Psoas muscle (tissue), 7 donors: ENCODE measurements at regions not wholly inside any gene's neighbourhood (a gene's known extent, or its start where the extent isn't known, plus 50 kb on each side); places are given as distances from the start of the nearest gene placed in this dataset.

Experiments
- ATAC-seq, 4 donors: fragments of 200-7000 bp; cut with Tn5 transposase; one replicate each; pipeline ENCODE4 v1.9.1; 2020; ENCODE audit warnings: moderate library complexity in 3 of 4, mild to moderate bottlenecking in 2 of 4
- DNase-seq, 2 donors: peaks; one replicate each; pipeline ENCODE4 v3.0.0-alpha.2; 2020
- H3K27ac ChIP-seq: fragments of 200-600 bp; one replicate; pipeline ENCODE4 v1.8.0; 2022
- H3K27me3 ChIP-seq, 3 donors: fragments of 200-600 bp in 1 of 3; one replicate each; pipeline versions ENCODE4 v1.6.1 to v1.8.0; 2013 to 2022; ENCODE audit warnings: low read length in 2 of 3, mild to moderate bottlenecking in 2 of 3, moderate library complexity in 1 of 3; ENCODE audit not compliant: insufficient read depth in 3 of 3
- H3K36me3 ChIP-seq, 2 donors: fragments of 200-600 bp in 1 of 2; one replicate each; pipeline versions ENCODE4 v1.6.1 to v1.8.0; 2013 to 2022; ENCODE audit warnings: low read depth in 1 of 2, mild to moderate bottlenecking in 1 of 2, moderate library complexity in 1 of 2; ENCODE audit not compliant: insufficient read depth in 1 of 2
- H3K4me1 ChIP-seq: fragments of 200-600 bp; one replicate; pipeline ENCODE4 v1.8.0; 2022
- H3K4me3 ChIP-seq: fragments of 200-600 bp; one replicate; pipeline ENCODE4 v1.8.0; 2022; ENCODE audit warnings: mild to moderate bottlenecking
- H3K9me3 ChIP-seq: fragments of 200-600 bp; one replicate; pipeline ENCODE4 v1.8.0; 2022
- CTCF ChIP-seq: fragments of 200-600 bp; IDR thresholded peaks from one replicate; pipeline ENCODE4 v1.8.0; 2022; ENCODE audit warnings: antibody characterized with exemption
- whole genome bisulfite sequencing, 3 donors: extraction: QIAGEN DNeasy Blood & Tissue Kit; methylation state at CpG; one replicate each; pipeline versions ENCODE4 v1.1.6 to v1.1.7; 2013; 5-methylcytosine and 5-hydroxymethylcytosine counted together
- intact Hi-C, 2 donors: fragments of 100-400 bp; cut with DNase I; formaldehyde crosslinking; loops; one replicate each; pipeline versions ENCODE4 v1.11.0 to v1.14.2; 2022
- donor health status: healthy with polysubstance abuse.
- donor health status: DM: no; HTN: no; CAD: no; lungs with moderate emphysema.
- donor health status: Bipolar disorder and iron deficiency.
- donor health status: healthy.
- donor health status: DM: yes; HTN: yes; CAD: no.
- donor health status: DM: no; HTN: no; CAD: no.
- donor health status: DM: yes; HTN: yes; CAD: no.

- no peak for TF ChIP-seq CTCF
- Histone ChIP-seq H3K27me3 (peaks cover 0 to 6% (median under 1%) of the 10 kb centered on the region in 3 donors), H3K36me3 (no peaks in the 10 kb centered on the region), H3K27ac (no peak overlapping the region), H3K9me3 (no peaks in the 10 kb centered on the region), H3K4me1 (no peaks in the 10 kb centered on the region), H3K4me3 (no peak overlapping the region)
- 74 to 83% (median 78%) methylated on average over 5 of the region's 5 CpGs for WGBS, 3 donors
- DNase-seq (no peak), ATAC-seq (no peak)
- intact Hi-C loops: no loop called here
Observed at GRCh38 chr14:96631030-96631429, 128.8 kb downstream of the PAPOLA start.

GRCh38 chr14:96631621-96632362, 129.6 kb downstream of the PAPOLA start:
- ATAC-seq (no peak), DNase-seq (no peak)
- no peaks in the 10 kb centered on the region for H3K4me1 ChIP-seq
- H3K4me3 ChIP-seq: no peak overlapping the region
- H3K9me3 ChIP-seq: no peaks in the 10 kb centered on the region
- intact Hi-C loops: no loop called here
- no peak overlapping the region for H3K27ac ChIP-seq
- no peak for TF ChIP-seq CTCF
- 80 to 84% (median 83%) methylated on average over 16 to 17 of the region's 17 CpGs for WGBS, 3 donors
- no peaks in the 10 kb centered on the region for H3K36me3 ChIP-seq
- H3K27me3 ChIP-seq: peaks cover 0 to 3% (median 0%) of the 10 kb centered on the region in 3 donors

GRCh38 chr14:96632363-96632758, 130.2 kb downstream of the PAPOLA start:
- DNase-seq (no peak), ATAC-seq (no peak)
- peaks cover 0 to 3% (median 0%) of the 10 kb centered on the region in 3 donors for H3K27me3 ChIP-seq
- H3K9me3 ChIP-seq: no peaks in the 10 kb centered on the region
- H3K4me1 ChIP-seq: no peaks in the 10 kb centered on the region
- H3K36me3 ChIP-seq: no peaks in the 10 kb centered on the region
- no peak for TF ChIP-seq CTCF
- H3K4me3 ChIP-seq: no peak overlapping the region
- no peak overlapping the region for H3K27ac ChIP-seq
- 67 to 81% (median 76%) methylated on average over 8 of the region's 8 CpGs for WGBS, 3 donors
- intact Hi-C loops: no loop called here

GRCh38 chr14:96633096-96633495, 130.9 kb downstream of the PAPOLA start:
- ATAC-seq: no peak
- Histone ChIP-seq H3K4me3 (no peak overlapping the region), H3K36me3 (no peaks in the 10 kb centered on the region), H3K4me1 (no peaks in the 10 kb centered on the region), H3K9me3 (no peaks in the 10 kb centered on the region), H3K27me3 (peaks cover 0 to 3% (median 0%) of the 10 kb centered on the region in 3 donors), H3K27ac (no peak overlapping the region)
- DNase-seq: no peak
- WGBS, 3 donors: 57 to 80% (median 64%) methylated on average over 2 of the region's 2 CpGs
- intact Hi-C loops: no loop called here
- no peak for TF ChIP-seq CTCF

- DNase-seq (no peak), ATAC-seq (no peak)
- H3K27me3 ChIP-seq: peaks cover 0 to 3% (median 0%) of the 10 kb centered on the region in 3 donors
- 65 to 66% (median 66%) methylated on average over 9 of the region's 9 CpGs for WGBS, 3 donors
- no peaks in the 10 kb centered on the region for H3K4me1 ChIP-seq
- intact Hi-C loops: no loop called here
- no peak overlapping the region for H3K4me3 ChIP-seq
- H3K27ac ChIP-seq: no peak overlapping the region
- no peaks in the 10 kb centered on the region for H3K9me3 ChIP-seq
- TF ChIP-seq CTCF: no peak
- H3K36me3 ChIP-seq: no peaks in the 10 kb centered on the region
Observed at GRCh38 chr14:96634481-96634880, 132.3 kb downstream of the PAPOLA start.
